ENCODE measurements at regions not wholly inside any gene's neighbourhood (a gene's known extent, or its start where the extent isn't known, plus 50 kb on each side); places are given as distances from the start of the nearest gene placed in this dataset.
"Not testable (repeated sequence)": the region's sequence is repeated elsewhere in the genome, so short reads cannot be mapped to it uniquely, and the experiment has no call there.

DNA sequence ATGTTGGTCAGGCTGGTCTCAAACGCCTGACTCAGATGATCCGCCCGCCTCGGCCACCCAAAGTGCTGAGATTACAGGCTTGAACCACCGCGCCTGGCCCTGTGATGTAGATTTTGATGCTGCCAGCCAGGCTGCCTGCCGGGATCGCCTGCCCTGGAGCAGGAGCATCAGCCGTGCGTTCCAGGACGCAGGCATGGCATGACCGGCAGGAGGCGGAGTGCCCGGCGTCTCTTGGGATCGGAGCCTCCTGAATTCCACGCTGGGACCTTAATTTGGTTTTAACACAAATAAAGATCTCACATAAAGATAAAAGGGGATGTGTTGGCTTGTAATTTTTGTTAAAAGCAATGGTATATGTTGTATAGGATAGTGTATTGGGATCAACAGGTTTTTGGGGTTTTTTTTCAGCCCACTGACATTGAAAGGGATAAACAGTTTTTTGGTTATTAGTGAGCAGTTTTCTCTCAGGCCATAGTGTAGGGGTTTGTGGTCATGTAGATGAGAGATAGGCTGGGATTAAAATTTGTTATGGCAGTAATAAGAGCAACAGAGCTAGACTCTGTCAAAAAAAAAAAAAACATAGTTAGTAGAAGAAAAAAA is 1406.4 kb downstream of the UQCRFS1 start:
- TF ChIP-seq POLR2AphosphoS5 (IDR thresholded peaks at IDR 0.05) (no peak), POLR2A (IDR thresholded peaks at IDR 0.05) (no peak)
- TF ChIP-seq, protein P1, sequence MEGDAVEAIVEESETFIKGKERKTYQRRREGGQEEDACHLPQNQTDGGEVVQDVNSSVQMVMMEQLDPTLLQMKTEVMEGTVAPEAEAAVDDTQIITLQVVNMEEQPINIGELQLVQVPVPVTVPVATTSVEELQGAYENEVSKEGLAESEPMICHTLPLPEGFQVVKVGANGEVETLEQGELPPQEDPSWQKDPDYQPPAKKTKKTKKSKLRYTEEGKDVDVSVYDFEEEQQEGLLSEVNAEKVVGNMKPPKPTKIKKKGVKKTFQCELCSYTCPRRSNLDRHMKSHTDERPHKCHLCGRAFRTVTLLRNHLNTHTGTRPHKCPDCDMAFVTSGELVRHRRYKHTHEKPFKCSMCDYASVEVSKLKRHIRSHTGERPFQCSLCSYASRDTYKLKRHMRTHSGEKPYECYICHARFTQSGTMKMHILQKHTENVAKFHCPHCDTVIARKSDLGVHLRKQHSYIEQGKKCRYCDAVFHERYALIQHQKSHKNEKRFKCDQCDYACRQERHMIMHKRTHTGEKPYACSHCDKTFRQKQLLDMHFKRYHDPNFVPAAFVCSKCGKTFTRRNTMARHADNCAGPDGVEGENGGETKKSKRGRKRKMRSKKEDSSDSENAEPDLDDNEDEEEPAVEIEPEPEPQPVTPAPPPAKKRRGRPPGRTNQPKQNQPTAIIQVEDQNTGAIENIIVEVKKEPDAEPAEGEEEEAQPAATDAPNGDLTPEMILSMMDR (IDR thresholded peaks at IDR 0.05), result no peak
- H3K9me3 ChIP-seq, result peaks cover 0 to 4% of the 10 kb centered on the region in 2 donors

DNA sequence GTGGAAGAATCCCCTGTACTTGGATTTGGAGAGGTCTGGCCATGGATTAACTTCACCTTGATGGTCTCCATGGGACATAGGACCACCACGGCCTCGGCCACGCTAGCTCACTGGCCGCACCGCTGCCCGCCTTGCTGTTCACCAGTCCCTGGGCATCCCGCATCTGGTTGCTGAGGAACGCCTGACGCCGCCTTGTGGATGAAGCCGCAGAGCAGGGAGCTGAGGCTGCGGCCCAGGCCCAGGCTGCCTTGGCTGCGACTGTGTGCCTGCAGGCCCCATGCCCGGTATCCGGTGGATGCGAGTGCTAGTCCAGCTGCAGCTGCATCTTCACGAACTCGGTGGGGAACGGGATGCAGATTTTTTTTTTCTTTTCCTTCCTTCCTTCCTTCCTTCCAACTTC is 1407.1 kb downstream of the UQCRFS1 start:
- DNase-seq (ENCODE audit: low spot score in 2 of 2), result no peak
- no peaks in the 10 kb centered on the region for H3K4me1 ChIP-seq
- intact Hi-C loops (cut with DNase I; ENCODE audit: low total_unique reads), result no loop called here
- no peaks in the 10 kb centered on the region for H3K27me3 ChIP-seq
- H3K27ac ChIP-seq, result no peak overlapping the region
- H3K9me3 ChIP-seq, result peaks cover 0 to 4% of the 10 kb centered on the region in 2 donors
- no peaks in the 10 kb centered on the region for H3K36me3 ChIP-seq
- no peak overlapping the region for H3K4me3 ChIP-seq
- TF ChIP-seq, protein P1 (IDR thresholded peaks at IDR 0.05), result no peak
- TF ChIP-seq POLR2A (IDR thresholded peaks at IDR 0.05) (no peak), POLR2AphosphoS5 (IDR thresholded peaks at IDR 0.05) (no peak)

More for the DNA sequence above, 1406.4 kb downstream of the UQCRFS1 start:
- intact Hi-C loops (cut with DNase I; ENCODE audit: low total_unique reads), result no loop called here
- Histone ChIP-seq H3K27ac (no peak overlapping the region), H3K27me3 (no peaks in the 10 kb centered on the region), H3K4me1 (no peaks in the 10 kb centered on the region), H3K4me3 (no peak overlapping the region), H3K36me3 (no peaks in the 10 kb centered on the region)
- no peak for DNase-seq (ENCODE audit: low spot score in 2 of 2)

DNA sequence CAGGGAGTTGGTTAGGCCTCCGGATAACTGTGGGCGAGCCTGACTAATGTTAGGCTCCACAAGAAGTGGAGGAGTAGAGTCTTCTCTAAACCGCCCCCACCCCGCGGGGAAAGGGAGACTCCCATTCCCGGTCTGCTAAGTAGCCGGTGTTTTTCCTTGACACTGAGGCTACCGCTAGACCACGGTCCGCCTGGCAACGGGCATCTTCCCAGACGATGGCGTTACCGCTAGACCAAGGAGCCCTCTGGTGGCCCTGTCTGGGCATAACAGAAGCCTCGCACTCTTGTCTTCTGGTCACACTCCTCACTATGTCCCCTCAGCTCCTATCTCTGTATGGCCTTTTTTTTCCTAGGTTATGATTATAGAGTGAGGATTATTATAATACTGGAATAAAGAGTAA is 1410.7 kb downstream of the UQCRFS1 start:
- H3K4me3 ChIP-seq; intact Hi-C loops (cut with DNase I; ENCODE audit: low total_unique reads); H3K4me1 ChIP-seq; H3K36me3 ChIP-seq; DNase-seq (ENCODE audit: low spot score in 2 of 2); H3K27ac ChIP-seq; H3K27me3 ChIP-seq; H3K9me3 ChIP-seq: not testable (repeated sequence)

DNA sequence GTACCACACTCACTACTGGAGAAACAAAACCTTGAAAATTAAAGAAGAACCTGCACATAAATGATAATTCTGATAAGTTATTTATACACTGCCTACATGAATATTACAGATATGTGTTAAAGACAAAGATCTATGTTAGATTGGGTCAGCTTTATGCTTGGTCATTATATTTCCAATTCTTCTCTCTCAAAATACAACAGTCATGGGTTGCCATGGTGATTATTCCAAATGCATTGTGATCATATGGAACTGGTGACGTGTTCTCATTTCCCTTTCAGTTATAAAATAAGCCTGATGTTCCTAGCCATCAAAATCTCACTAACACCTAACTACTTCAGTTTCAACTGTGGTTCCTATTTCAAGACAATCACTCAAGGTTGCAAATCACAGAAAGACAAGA is 1416.4 kb downstream of the UQCRFS1 start:
- Histone ChIP-seq H3K27me3 (no peaks in the 10 kb centered on the region), H3K9me3 (no peaks in the 10 kb centered on the region), H3K4me1 (peaks cover 0 to 13% of the 10 kb centered on the region in 2 donors), H3K4me3 (no peak overlapping the region), H3K36me3 (no peaks in the 10 kb centered on the region), H3K27ac (no peak overlapping the region)
- TF ChIP-seq POLR2AphosphoS5 (IDR thresholded peaks at IDR 0.05), result no peak
- TF ChIP-seq POLR2A (IDR thresholded peaks at IDR 0.05), result no peak
- TF ChIP-seq, protein P1 (IDR thresholded peaks at IDR 0.05), result no peak
- DNase-seq (ENCODE audit: low spot score in 2 of 2), result no peak
- intact Hi-C loops (cut with DNase I; ENCODE audit: low total_unique reads), result no loop called here

DNA sequence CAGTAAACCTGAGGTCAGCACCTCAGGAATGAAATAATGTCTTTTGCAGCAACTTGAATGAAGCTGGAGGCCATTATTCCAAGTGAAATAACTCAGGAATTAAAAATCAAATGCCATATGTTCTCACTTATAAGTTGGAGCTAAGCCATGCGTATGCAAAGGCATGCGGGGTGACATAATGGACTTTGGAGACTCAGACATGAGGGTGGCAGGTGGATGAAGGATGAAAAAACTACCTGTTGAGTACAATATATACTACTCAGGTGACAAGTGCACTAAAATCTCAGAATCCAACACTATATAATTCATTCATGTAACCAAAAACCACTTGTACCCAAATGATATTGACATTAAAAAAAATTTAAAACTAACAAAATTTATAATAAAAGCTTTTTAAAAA is 1416.9 kb downstream of the UQCRFS1 start:
- Histone ChIP-seq H3K36me3 (no peaks in the 10 kb centered on the region), H3K4me3 (no peak overlapping the region), H3K4me1 (peaks cover 0 to 14% of the 10 kb centered on the region in 2 donors), H3K27ac (no peak overlapping the region), H3K9me3 (no peaks in the 10 kb centered on the region), H3K27me3 (no peaks in the 10 kb centered on the region)
- DNase-seq (ENCODE audit: low spot score in 2 of 2), result no peak
- intact Hi-C loops (cut with DNase I; ENCODE audit: low total_unique reads), result no loop called here
- TF ChIP-seq POLR2A (IDR thresholded peaks at IDR 0.05) (no peak), POLR2AphosphoS5 (IDR thresholded peaks at IDR 0.05) (no peak)
- TF ChIP-seq, protein P1 (IDR thresholded peaks at IDR 0.05), result no peak

DNA sequence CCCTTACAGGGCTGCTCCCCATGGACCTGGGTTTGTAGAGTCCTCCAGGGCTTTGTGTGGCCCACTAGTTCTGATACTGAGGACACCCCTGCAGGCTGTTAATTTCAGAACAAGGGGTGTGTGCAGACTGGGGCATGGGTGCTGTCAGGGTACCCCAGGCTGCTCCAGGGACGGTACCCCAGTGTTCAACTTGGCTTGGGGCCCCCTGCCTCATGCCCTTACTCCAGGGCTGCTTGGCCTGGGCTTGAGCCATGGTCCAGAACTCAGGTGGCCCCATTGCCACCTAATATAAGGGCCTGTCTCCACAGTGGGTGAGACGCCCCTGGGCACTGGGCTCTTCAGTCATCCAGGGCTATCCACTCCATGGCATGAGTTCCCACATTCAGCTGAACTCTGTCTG is 1417.6 kb downstream of the UQCRFS1 start:
- H3K4me3 ChIP-seq, result no peak overlapping the region
- intact Hi-C loops (cut with DNase I; ENCODE audit: low total_unique reads), result no loop called here
- DNase-seq (ENCODE audit: low spot score in 2 of 2), result no peak
- H3K36me3 ChIP-seq, result no peaks in the 10 kb centered on the region
- no peak overlapping the region for H3K27ac ChIP-seq
- H3K9me3 ChIP-seq, result no peaks in the 10 kb centered on the region
- TF ChIP-seq POLR2AphosphoS5 (IDR thresholded peaks at IDR 0.05) (no peak), POLR2A (IDR thresholded peaks at IDR 0.05) (no peak)
- TF ChIP-seq, protein P1 (IDR thresholded peaks at IDR 0.05), result no peak
- no peaks in the 10 kb centered on the region for H3K27me3 ChIP-seq
- H3K4me1 ChIP-seq, result peaks cover 0 to 14% of the 10 kb centered on the region in 2 donors
